ENCODE measurements at regions not wholly inside any gene's neighbourhood (a gene's known extent, or its start where the extent isn't known, plus 50 kb on each side); places are given as distances from the start of the nearest gene placed in this dataset.
"Not testable (repeated sequence)": the region's sequence is repeated elsewhere in the genome, so short reads cannot be mapped to it uniquely, and the experiment has no call there.

- TF ChIP-seq CTCF (IDR thresholded peaks at IDR 0.05; ENCODE audit: low read depth, low read length): no peak
- no peak overlapping the region for H3K4me3 ChIP-seq (replicated peaks in 1 of 2; ENCODE audit: low read depth in 2 of 2, low read length in 2 of 2)
- DNase-seq (ENCODE audit: low read depth in 2 of 2): no peak
Measured at GRCh38 chr16:26475596-26475995, 591.1 kb upstream of the C16orf82 start.

- DNase-seq (ENCODE audit: low read depth in 2 of 2): no peak
- no peak overlapping the region for H3K4me3 ChIP-seq (replicated peaks in 1 of 2; ENCODE audit: low read depth in 2 of 2, low read length in 2 of 2)
- TF ChIP-seq CTCF (IDR thresholded peaks at IDR 0.05; ENCODE audit: low read depth, low read length): no peak
Measured at GRCh38 chr16:26491101-26491670, 575.5 kb upstream of the C16orf82 start.

GRCh38 chr16:26491962-26492361 is 574.8 kb upstream of the C16orf82 start:
- no peak overlapping the region for H3K4me3 ChIP-seq (replicated peaks in 1 of 2; ENCODE audit: low read depth in 2 of 2, low read length in 2 of 2)
- no peak for DNase-seq (ENCODE audit: low read depth in 2 of 2)
- TF ChIP-seq CTCF (IDR thresholded peaks at IDR 0.05; ENCODE audit: low read depth, low read length): no peak

- no peak overlapping the region for H3K4me3 ChIP-seq (replicated peaks in 1 of 2; ENCODE audit: low read depth in 2 of 2, low read length in 2 of 2)
- TF ChIP-seq CTCF (IDR thresholded peaks at IDR 0.05; ENCODE audit: low read depth, low read length): no peak
- no peak for DNase-seq (ENCODE audit: low read depth in 2 of 2)
Measured at GRCh38 chr16:26493751-26494150, 573.0 kb upstream of the C16orf82 start.

- no peak for TF ChIP-seq CTCF (IDR thresholded peaks at IDR 0.05; ENCODE audit: low read depth, low read length)
- H3K4me3 ChIP-seq (replicated peaks in 1 of 2; ENCODE audit: low read depth in 2 of 2, low read length in 2 of 2): no peak overlapping the region
- no peak for DNase-seq (ENCODE audit: low read depth in 2 of 2)
Measured at GRCh38 chr16:26497896-26498295, 568.8 kb upstream of the C16orf82 start.

- TF ChIP-seq CTCF (IDR thresholded peaks at IDR 0.05; ENCODE audit: low read depth, low read length): no peak
- no peak for DNase-seq (ENCODE audit: low read depth in 2 of 2)
- H3K4me3 ChIP-seq (replicated peaks in 1 of 2; ENCODE audit: low read depth in 2 of 2, low read length in 2 of 2): no peak overlapping the region
Measured at GRCh38 chr16:26500326-26500725, 566.4 kb upstream of the C16orf82 start.

GRCh38 chr16:26505496-26505895 is 561.2 kb upstream of the C16orf82 start:
- no peak overlapping the region for H3K4me3 ChIP-seq (replicated peaks in 1 of 2; ENCODE audit: low read depth in 2 of 2, low read length in 2 of 2)
- no peak for TF ChIP-seq CTCF (IDR thresholded peaks at IDR 0.05; ENCODE audit: low read depth, low read length)
- DNase-seq (ENCODE audit: low read depth in 2 of 2): no peak

GRCh38 chr16:26508946-26509345 is 557.8 kb upstream of the C16orf82 start:
- not testable (repeated sequence) for DNase-seq (ENCODE audit: low read depth in 2 of 2); H3K4me3 ChIP-seq (replicated peaks in 1 of 2; ENCODE audit: low read depth in 2 of 2, low read length in 2 of 2)

All from cardiac fibroblast (primary cell).